Stimulated activated naive CD4-positive, alpha-beta T cell treated with Interleukin-2 at 50 U/mL for 16 hours (primary cell): ENCODE measurements at regions not wholly inside any gene's neighbourhood (a gene's known extent, or its start where the extent isn't known, plus 50 kb on each side); places are given as distances from the start of the nearest gene placed in this dataset.
"Not testable (repeated sequence)": the region's sequence is repeated elsewhere in the genome, so short reads cannot be mapped to it uniquely, and the experiment has no call there.

Experiments
- DNase-seq: peaks from one replicate; lab custom pipeline; 2025; lab: John Stamatoyannopoulos, UW

DNA sequence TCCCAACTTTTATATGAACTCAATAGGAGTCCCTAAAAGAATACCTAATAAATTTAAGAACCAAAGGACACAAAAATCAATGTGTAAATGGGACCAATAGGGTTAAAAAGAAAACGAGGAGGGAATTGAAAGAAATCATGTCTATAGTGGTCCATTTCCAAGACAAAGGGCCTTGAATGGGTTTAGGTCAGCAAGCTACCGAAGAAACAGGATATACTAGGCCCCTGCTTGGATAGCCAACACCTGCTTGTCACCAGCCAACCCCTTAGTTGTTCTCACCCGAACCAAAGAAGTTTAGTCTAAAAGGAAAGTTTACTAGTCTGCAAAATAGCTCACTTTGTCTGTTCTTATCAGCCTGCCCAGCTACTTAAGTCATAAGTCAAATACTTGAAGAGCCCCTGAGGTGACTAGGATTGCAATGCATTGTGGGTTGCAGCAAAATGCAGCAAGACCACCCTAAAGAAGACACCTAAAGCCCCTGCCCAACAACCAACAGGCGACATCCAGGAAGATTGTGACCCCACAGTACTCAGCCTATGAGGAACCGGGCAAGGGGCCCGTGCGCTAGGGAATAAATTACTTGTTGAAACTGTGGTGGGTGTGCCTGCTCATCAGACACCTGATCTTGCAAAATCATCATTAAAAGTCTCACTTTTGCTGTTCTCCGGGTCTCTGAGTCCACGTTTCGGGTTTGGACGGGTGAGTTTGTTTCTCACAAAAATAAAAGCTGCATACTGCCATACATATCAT is 183.9 kb upstream of the PPP1R26 start:
- no peak for DNase-seq

DNA sequence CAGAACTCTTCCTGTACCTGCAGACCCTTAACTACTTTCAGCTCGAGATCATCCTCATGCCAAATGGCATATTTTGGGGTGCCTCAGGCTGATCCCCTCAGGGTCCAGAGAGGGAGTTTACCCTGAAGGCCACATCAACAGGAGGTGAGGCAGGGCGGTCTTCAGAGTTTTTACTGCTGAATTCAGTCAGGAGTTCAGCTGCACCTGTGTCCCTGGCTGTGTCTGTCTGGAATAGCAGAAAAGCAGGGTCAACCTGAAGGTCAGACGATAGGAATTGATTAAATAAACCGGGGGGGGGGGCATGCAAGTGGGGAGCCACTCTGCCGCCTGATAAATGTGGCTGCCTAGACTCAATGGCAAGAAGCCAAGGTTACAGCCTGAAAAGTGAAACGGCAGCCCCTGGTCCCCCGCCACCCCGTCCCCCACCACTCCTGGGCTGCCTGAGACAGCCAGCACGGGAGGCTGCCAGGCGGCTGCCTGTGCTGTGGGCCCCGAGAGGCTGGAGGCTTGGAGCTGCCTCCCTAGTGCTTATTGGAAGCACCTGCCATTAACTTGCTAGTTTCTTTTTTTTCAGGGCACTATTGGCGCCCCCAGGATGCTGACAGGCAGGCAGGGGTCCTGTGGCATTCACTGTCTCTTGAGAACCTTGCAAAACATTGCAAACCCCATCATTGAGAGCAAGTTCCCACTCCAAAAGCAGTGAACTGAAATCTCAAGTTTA is 182.7 kb upstream of the PPP1R26 start:
- DNase-seq = no peak

DNA sequence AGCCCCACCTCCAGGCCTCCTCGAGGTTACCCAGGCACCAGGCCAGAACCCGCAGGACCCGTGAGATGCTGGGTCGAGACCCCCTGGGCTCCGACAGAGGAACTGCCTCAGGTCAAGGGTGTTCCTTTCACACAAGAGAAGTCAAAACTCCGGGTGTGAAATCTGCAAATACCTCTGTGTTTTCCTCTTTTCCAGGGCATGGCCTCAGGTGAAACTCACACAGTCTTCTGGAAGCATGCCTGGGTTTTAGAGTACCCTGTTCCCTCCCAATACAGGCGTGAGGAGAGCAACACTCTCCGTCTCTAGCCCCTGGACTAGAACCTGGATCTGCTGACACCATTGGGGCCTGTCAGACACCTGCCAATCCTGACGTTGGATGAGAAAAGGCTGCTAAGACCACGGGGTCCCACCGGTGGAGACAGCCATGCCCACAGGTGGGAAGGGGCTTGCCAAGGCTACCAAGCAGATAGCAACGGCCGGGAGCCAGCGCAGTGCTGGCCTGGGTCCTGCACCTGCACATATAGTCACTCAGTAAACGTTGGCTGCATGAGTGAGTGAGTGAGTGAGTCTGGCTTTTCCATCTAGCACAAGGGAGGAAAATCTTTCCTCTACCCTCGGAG is 182.0 kb upstream of the PPP1R26 start:
- DNase-seq = no peak

DNA sequence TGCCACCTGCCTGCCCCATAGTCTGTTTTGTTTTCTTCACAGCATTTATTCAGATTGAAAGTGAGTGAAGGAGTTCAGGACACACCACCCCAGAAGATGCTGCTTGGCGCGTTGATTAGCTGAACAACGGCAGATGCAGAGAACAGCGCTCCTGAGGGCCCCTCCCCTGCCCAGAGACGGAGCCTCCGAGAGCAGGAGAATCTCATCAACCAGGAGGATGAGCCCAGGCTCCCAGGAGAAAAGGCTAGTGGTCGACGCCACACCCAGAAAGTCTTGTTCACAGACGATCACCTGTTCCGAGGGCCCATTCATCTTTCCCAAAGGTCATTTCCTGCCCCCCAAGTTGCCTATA is 180.4 kb upstream of the PPP1R26 start:
- no peak for DNase-seq

DNA sequence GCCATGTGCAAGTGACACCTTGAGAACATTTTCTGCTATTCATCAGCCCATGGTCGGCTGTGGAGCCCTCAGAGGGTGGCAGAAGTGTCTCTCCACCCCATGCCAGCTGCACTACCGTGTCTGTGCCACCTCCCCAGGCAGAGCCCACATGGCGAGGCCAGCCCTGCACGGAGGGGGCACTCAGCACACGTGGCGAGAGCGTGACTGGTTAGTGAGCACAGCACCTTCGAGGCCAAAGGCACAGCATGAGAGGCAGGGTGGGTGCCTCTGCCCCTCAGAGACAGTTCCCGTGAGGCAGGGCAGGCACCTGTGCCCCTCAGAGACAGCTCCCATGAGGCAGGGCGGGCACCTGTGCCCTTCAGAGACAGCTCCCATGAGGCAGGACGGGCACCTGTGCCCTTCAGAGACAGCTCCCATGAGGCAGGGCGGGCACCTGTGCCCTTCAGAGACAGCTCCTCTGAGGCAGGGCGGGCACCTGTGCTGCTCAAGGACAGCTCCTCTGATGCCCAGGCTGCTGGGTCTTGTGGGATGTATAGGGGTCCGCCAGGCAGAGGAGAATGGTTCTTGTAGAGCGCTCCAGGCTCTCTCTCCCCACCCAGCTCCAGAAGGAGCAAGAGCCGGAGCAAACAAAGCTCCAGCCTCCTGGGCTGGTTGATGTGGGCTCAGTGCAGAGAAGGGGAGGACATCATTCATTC is 179.8 kb upstream of the PPP1R26 start:
- DNase-seq = no peak

DNA sequence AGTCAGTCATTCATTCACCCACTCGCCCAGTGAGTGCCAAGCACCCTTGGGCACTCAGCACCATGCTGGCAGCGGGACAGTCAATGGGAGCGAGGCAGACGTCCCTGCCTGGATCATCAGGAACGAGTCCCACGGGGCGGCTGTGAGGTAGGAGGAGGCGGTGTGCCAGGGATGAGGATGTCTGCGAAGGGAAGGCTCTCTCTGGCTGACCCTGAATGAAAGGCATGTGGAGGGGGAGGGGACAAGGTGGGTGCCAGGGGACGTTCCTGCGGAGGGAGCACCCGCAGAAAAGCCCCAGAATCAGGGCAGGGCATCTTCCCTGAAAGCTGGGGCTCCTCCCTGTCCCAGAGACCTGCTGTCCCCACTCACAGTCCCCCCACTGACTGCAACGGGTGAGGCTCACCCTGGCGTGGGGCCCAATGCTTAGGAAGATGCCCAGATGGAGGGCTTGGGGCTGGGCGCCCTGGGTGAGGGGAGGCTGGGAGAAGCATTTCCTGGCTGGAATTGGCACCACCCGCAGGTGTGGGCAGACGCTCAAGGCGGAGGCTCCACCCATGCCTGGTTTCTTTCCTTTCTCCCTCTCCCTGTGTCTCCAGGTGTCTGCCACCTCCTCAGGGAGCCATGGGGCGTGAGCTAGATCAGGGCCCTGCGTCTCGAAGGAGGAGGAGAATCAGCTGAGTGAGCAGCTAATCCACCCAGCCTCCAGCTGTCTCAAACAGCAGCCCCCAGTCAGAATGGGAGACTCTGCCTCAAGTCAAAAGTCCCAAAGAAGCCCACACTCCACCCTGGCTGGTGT is 179.0 kb upstream of the PPP1R26 start:
- no peak for DNase-seq

DNA sequence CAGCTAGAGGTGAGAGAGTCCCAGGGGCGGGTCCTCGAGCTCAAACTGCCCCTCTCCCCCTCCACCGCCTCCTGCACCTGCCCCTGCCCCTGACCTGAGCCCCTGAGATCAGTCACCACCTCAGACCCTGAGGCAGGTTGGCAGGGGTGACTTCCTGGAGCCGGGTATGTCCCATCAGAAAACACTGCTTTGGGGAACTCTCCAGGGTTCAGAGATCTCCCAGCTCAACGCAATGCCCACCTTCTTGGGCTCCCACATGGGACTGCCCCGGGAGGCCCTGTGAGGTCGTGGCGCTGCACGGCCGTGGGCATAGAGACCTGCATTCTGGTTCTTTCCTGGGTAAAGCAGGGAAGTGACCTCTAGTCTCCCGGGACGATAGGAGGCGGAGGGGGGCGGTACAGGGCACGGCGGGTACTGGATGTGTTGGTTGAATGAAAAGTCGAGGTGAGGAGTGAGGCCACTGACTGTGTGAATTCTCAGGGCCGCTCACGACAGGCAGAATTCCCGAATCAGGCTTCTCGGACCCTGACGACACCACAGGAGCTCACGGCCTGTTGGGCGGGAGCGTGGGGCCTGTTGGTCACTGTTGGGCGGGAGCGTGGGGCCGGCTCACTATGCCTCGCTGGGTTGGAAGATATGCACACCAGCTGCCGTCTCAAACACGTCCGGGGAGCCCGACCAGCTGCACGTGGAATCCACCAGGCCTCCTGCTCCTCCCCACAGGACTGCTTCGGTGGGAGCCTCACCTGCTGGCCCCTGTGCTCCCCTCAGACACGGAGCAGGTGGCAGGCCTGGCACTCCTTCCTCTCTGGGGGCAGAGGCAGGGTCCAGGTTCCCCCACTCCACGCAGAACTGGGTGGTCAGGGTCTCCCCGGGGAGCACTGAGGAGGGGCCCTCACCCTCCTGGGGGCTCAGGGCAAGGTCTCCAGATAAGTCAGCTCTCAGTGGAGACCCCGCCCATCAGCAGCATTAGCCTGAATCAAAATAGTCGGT is 178.0 kb upstream of the PPP1R26 start:
- no peak for DNase-seq

DNA sequence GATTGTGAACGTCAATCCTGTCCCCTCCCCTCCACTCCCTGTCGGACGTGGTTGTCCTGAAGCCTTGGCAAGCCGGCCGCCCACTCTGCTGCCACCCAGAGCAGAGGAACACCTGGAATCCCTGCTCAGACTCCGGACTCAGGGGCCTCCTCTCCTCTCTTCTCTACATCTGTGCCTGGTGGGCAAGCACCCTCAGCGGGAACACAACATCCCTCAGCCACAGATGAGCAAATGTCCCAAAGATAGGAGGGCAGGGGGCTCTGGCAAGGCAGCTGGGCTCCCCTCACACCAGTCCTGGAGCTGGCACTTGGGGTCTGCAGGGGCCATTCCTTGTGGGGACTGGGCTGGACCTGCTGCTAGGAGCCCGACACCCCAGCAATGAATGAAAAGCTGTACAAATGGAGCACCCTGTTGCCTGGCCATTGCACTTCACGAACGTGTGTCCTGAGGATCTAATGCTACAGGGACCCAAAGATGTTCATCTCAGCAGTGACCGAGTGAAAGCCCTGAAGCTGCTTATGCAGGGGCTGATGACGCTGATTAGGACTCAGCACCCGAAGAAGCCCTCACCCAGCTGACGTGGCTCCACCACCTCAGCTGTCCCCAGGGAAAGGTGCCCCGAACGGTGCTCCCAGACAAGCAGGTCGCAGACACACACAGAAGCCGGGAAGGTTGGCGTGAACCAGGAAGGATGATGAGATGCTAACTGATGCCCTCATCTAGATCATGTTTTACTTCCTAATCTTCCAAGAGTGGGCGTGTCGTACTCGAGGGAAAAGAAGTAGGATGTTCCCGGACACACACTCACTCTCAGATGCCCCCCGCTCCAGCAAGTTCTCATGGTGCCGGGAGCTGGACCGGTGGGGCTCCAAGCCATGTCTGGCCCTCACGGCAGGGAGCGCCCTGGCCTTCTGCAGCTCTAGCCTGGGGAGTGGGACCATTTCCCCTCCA is 177.0 kb upstream of the PPP1R26 start:
- no peak for DNase-seq

DNA sequence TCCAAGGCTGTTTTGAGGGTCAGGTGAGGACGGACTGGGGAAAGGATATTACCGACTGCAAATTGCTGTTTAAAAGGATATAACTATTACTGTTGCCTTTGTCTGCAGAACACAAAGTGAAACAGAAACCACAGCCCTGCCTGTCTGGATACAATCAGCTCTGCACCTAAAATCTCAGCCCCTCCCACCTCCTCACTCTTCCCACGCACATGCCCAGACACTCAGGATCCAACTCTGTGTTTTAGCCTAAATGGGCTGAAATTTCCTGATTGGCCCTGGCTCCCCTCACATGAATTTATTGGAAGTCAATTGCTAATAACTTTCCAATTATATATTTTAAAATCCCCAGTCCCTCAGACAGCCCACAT is 176.3 kb upstream of the PPP1R26 start:
- DNase-seq = no peak

DNA sequence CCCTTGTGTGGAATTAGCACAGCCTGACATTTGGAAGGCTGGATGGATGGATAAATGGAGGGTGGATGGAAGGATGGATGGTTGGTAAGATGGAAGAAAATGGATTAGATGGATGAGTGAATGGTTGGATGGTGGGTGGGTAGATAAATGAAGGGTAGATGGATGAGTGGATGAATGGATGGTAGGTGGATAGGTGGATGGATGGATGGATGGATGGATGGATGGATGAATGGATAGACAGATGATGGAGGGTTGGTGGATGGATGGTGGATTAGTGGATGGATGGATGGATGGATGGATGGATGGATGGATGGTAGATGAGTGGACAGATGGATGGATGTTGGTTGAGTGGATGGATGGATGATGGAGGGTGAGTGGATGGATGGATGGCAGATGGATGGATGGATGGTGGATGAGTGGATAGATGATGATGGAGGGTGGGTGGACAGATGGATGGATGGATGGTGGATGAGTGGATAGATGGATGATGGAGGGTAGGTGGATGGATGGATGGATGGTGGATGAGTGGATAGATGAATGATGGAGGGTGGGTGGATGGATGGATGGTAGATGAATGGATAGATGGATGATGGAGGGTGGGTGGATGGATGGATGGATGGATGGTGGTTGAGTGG is 175.6 kb upstream of the PPP1R26 start:
- DNase-seq = no peak

DNA sequence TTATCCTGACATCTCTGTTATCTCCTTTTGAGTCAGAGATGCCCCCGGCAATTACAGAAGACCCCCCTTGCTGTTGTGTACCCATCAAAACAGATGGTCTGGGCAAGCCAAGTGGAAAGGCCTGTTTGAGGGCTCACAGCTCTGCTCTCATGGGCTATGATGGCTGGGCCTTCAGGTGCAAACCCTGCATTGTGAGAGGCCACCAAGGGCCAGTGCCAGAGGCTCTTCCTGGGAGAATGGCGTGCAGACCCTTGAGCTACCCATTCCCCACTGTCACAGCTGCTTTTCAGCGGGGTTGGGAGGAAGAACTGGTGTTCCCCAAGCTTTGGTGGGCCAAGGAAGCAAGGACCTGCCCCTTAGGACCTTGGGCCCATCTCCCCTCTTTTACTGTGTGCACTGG is 174.7 kb upstream of the PPP1R26 start:
- no peak for DNase-seq

DNA sequence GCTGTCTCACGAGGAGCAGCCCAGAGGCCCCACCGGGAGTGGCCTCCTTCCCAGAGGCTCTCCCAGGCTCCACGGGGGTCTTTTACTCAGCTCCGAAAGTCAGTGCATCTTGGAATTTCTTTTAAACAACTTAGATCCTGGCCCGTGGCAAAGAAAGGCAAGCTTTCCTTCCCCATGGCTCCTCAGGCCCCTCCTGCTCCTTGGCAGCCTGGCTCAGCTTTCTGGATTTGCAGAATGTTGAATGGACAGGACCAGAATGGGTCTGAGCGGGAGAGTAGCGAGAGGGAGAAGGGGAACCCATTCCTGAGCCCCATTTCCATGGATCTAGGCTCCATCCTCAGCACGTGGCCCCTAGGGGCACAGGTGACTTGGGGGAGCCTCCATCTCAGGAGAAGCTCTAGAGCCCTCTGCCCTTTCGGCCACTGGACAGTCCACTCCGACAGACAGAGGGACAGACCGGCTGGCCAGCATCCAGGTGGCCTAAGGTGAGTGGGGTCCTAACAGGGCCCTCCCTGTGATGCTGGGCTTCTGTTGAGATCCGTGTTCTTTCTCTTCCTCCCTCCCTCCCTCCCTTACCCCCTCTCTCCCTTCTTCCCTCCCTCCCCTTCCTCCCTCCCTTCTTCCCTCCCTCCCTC is 173.9 kb upstream of the PPP1R26 start:
- no peak for DNase-seq

DNA sequence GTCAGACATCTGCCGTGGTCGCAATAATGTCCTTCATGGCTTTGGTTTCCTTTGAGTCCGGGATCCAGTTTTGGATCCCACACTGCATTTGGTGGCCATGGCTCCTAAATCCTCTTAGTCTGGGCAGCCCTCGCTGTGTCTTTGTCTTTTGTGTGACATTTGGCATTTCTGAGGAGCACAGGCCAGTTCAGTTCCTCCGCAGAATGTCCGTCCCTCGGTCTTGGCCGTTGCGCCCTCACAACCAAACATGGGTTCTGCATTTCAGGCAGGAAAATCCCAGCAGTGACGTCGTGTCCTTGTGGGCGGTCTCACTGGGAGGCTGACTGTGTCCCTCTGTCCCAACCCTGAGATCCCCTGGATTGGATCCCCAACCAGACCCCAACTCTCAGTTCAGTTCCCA is 172.9 kb upstream of the PPP1R26 start:
- no peak for DNase-seq

DNA sequence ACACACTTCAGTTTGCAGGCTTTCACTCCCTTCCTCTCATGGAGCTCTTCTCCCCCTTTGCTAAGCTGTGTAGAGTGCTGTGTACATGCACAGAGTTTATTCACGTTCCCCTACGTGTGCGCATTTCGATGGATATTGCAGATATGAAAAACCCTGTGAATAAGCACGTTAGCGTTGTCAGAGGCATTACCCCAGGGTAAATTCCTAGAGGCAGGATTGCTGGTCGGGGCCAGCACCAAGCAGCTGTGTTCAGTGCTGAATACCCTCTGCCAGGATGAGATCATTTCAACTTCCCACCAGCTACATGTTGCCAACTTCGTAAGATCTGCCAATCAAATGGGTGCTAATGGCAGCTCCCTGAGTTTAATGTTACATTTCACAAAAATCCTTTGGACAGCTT is 172.3 kb upstream of the PPP1R26 start:
- DNase-seq = no peak

DNA sequence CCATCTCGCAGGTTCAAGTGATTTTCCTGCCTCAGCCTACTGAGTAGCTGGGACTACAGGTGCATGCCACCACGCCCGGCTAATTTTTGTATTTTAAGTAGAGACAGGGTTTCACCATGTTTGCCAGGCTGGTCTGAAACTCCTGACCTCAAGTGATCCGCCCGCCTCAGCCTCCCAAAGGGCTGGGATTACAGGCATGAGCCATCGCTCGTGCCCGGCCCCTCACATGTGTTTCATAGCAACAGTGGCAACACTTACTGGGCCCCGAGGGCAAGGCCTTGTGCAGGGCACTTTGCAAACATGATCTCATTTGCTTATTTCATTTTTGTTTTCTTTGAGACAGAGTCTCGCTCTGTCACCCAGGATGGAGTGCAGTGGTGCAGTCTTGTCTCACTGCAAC is 171.7 kb upstream of the PPP1R26 start:
- DNase-seq = not testable (repeated sequence)

DNA sequence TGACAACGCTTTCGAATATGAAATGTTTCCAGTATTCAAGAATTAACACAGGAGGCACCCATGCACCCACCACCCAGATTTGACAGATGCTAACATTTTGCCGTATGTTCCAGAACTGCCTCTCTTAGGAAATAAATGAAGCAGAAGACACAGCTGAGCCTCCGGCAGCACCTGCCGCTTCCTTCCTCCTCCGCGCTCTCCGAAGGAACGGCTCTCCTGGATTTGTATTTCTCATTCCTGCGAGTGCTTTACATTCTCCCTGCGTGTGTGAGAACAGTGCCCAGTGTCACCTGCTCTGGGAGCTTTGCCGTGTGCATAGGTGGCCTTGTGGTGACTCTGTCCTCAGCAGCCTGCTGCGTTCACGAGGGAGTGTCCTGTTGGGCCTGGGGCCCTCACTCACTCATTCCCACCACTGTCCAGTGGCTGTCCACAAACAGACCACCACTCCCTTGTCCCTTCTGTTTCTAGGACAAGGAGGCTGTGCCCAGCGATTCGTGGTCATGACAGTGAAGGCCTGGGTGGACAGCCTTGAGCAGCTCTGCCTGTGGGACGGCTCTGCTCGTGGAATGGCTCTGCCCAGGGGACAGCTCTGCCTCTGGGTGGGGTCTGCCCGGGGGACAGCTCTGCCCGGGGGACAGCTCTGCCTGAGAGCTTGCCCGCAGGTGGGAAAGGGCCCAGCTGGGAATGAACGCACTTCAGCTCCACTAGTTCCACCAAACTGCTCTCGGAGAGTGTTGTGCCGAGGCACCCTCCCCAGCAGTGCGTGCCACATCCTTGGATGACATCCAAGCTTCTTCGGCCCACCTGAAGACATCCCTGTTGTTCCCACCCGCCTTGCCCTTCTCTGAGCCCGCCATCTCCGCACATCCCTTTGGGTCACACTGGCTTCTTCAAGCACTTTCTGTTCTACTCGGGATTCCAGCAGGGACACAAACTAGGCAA is 170.5 kb upstream of the PPP1R26 start:
- DNase-seq = no peak

DNA sequence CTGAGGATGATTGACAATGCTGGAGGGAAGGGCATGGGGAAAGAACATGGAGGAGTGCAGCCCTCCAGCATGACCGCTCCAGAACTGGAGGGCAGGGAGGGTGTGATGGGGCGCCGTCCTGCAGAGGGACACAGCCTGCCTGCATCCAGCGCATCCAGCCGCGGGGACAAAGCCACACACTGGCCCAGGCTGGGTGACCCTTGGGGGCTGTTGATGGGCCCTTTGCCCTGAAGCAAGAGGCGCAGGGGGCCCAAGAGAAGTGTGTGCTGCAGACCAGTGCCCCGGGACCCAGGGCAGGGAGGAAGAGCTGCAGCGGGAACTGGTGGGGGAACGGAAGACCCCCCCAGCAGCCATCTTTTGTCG is 169.8 kb upstream of the PPP1R26 start:
- no peak for DNase-seq

DNA sequence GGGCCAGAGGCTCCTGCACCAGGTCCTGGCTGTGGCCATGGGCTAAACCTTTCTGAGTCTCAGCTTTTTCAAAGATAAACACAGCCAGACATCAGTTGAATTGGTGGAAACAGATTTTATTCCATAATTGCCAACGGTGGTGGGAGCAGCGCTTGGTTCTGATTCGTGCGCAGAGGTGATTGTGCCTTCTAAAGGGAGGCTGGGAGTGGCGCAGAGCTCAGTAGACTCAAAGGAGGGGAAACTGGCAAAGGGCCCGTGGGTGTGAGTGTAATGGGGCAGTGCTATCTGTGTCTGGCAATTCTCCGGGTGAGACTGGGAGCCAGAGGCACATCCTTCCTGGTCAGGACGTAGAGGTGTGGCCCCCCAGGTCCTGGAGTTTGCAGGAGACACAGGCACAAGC is 169.4 kb upstream of the PPP1R26 start:
- DNase-seq = no peak
